Breast epithelium (tissue), 4 donors: ENCODE measurements at regions not wholly inside any gene's neighbourhood (a gene's known extent, or its start where the extent isn't known, plus 50 kb on each side); places are given as distances from the start of the nearest gene placed in this dataset.
"Not testable (repeated sequence)": the region's sequence is repeated elsewhere in the genome, so short reads cannot be mapped to it uniquely, and the experiment has no call there.

ENCODE experiments used
- DNase-seq, 2 donors: peaks; one replicate each; pipeline ENCODE4 v3.0.0-alpha.2; 2019; ENCODE audit warnings: low spot score in 2 of 2
- H3K27ac ChIP-seq, 2 donors: fragments of 200-600 bp; sonication (generic) in 1 of 2; one replicate each; pipeline ENCODE4 v1.5.1; 2016 to 2019; ENCODE audit warnings: mild to moderate bottlenecking in 1 of 2
- H3K27me3 ChIP-seq, 2 donors: fragments of 200-600 bp; sonication (generic) in 1 of 2; one replicate each; pipeline versions ENCODE4 v1.5.1 to v1.6.0; 2017 to 2019; ENCODE audit warnings: control low read depth in 1 of 2, mild to moderate bottlenecking in 1 of 2
- H3K36me3 ChIP-seq: fragments of 200-600 bp; one replicate; pipeline ENCODE4 v1.5.1; 2019
- H3K4me1 ChIP-seq, 2 donors: fragments of 200-600 bp; sonication (generic); one replicate each; pipeline ENCODE4 v1.5.1; 2016 to 2019; ENCODE audit warnings: control low read depth in 1 of 2
- H3K4me3 ChIP-seq, 3 donors: fragments of 200-600 bp; sonication (generic); 1 replicate in 2 of 3; 2 replicates in 1 of 3; pipeline ENCODE4 v1.5.1; 2016 to 2019; ENCODE audit warnings: mild to moderate bottlenecking in 3 of 3, moderate library complexity in 2 of 3
- H3K9me3 ChIP-seq, 2 donors: fragments of 200-600 bp; sonication (generic) in 1 of 2; one replicate each; pipeline ENCODE4 v1.5.1; 2016 to 2019; ENCODE audit warnings: control low read depth in 1 of 2
- CTCF ChIP-seq, 3 donors: fragments of 450-650 bp; IDR thresholded peaks; one replicate each; pipeline ENCODE4 v1.5.1; 2016 to 2017; ENCODE audit warnings: antibody characterized with exemption in 3 of 3, mild to moderate bottlenecking in 3 of 3, moderate library complexity in 3 of 3
- POLR2A ChIP-seq: fragments of 450-650 bp; IDR thresholded peaks from one replicate; pipeline ENCODE4 v1.6.1; 2016; ENCODE audit warnings: antibody characterized with exemption, mild to moderate bottlenecking, moderate library complexity
- POLR2AphosphoS5 ChIP-seq, 3 donors: sonication (generic); formaldehyde crosslinking; IDR thresholded peaks; one replicate each; pipeline ENCODE4 v1.6.1; 2017; ENCODE audit warnings: antibody characterized with exemption in 3 of 3
- intact Hi-C: fragments of 100-400 bp; cut with DNase I; formaldehyde crosslinking; loops from one replicate; pipeline ENCODE4 v1.15.1; 2023; ENCODE audit warnings: low total_unique reads

GRCh38 chr6:19391926-19392325 lies 445.2 kb upstream of the ID4 start:
- H3K4me3 ChIP-seq, result no peak overlapping the region
- intact Hi-C loops, result no loop called here
- no peaks in the 10 kb centered on the region for H3K4me1 ChIP-seq
- H3K27ac ChIP-seq, result no peak overlapping the region
- no peak for TF ChIP-seq POLR2A
- TF ChIP-seq POLR2AphosphoS5 (IDR thresholded peaks at IDR 0.05), result no peak
- no peak for TF ChIP-seq CTCF (IDR thresholded peaks at IDR 0.05)
- no peaks in the 10 kb centered on the region for H3K27me3 ChIP-seq
- no peak for DNase-seq
- peaks cover 0 to 3% of the 10 kb centered on the region in 2 donors for H3K9me3 ChIP-seq
- no peaks in the 10 kb centered on the region for H3K36me3 ChIP-seq

- DNase-seq, result no peak
Observed at GRCh38 chr6:19394051-19394450, 443.1 kb upstream of the ID4 start.

GRCh38 chr6:19394687-19395086 lies 442.5 kb upstream of the ID4 start:
- intact Hi-C loops, result no loop called here
- Histone ChIP-seq H3K27ac (no peak overlapping the region), H3K36me3 (no peaks in the 10 kb centered on the region), H3K4me3 (no peak overlapping the region), H3K9me3 (peaks cover 0 to 3% of the 10 kb centered on the region in 2 donors), H3K27me3 (no peaks in the 10 kb centered on the region), H3K4me1 (no peaks in the 10 kb centered on the region)
- TF ChIP-seq POLR2AphosphoS5 (IDR thresholded peaks at IDR 0.05) (no peak), POLR2A (no peak), CTCF (IDR thresholded peaks at IDR 0.05) (no peak)
- no peak for DNase-seq

More at GRCh38 chr6:19394051-19394450, 443.1 kb upstream of the ID4 start:
- Histone ChIP-seq H3K36me3 (no peaks in the 10 kb centered on the region), H3K27me3 (no peaks in the 10 kb centered on the region), H3K4me3 (no peak overlapping the region), H3K9me3 (peaks cover 0 to 3% of the 10 kb centered on the region in 2 donors), H3K27ac (no peak overlapping the region), H3K4me1 (no peaks in the 10 kb centered on the region)
- TF ChIP-seq POLR2A (no peak), POLR2AphosphoS5 (IDR thresholded peaks at IDR 0.05) (no peak), CTCF (IDR thresholded peaks at IDR 0.05) (no peak)
- intact Hi-C loops, result no loop called here

GRCh38 chr6:19395316-19395715 lies 441.9 kb upstream of the ID4 start:
- Histone ChIP-seq H3K27ac (no peak overlapping the region), H3K36me3 (no peaks in the 10 kb centered on the region), H3K9me3 (peaks cover 0 to 3% of the 10 kb centered on the region in 2 donors), H3K4me3 (no peak overlapping the region), H3K4me1 (no peaks in the 10 kb centered on the region), H3K27me3 (no peaks in the 10 kb centered on the region)
- no peak for DNase-seq
- TF ChIP-seq CTCF (IDR thresholded peaks at IDR 0.05) (no peak), POLR2AphosphoS5 (IDR thresholded peaks at IDR 0.05) (no peak), POLR2A (no peak)
- intact Hi-C loops, result no loop called here

- no peak overlapping the region for H3K27ac ChIP-seq
- DNase-seq, result no peak
- no peaks in the 10 kb centered on the region for H3K27me3 ChIP-seq
- H3K36me3 ChIP-seq, result no peaks in the 10 kb centered on the region
- no peaks in the 10 kb centered on the region for H3K4me1 ChIP-seq
- TF ChIP-seq CTCF (IDR thresholded peaks at IDR 0.05) (no peak), POLR2AphosphoS5 (IDR thresholded peaks at IDR 0.05) (no peak)
- peaks cover 4 to 11% of the 10 kb centered on the region in 2 donors for H3K9me3 ChIP-seq
- intact Hi-C loops, result no loop called here
- no peak overlapping the region for H3K4me3 ChIP-seq
Observed at GRCh38 chr6:19399406-19399805, 437.8 kb upstream of the ID4 start.

GRCh38 chr6:19404884-19405283 lies 432.3 kb upstream of the ID4 start:
- H3K36me3 ChIP-seq, H3K27me3 ChIP-seq, H3K4me1 ChIP-seq, DNase-seq, H3K27ac ChIP-seq, H3K4me3 ChIP-seq, intact Hi-C loops: not testable (repeated sequence)
- peaks cover 16% of the 10 kb centered on the region in 2 donors for H3K9me3 ChIP-seq
